Aorta (tissue), 5 donors: ENCODE measurements at regions not wholly inside any gene's neighbourhood (a gene's known extent, or its start where the extent isn't known, plus 50 kb on each side); places are given as distances from the start of the nearest gene placed in this dataset.
A peak's percentile ranks its signal among the peaks of the same experiment; 100 is the strongest.

Source experiments
- ATAC-seq: fragments of 200-7000 bp; cut with Tn5 transposase; one replicate; pipeline ENCODE4 v1.9.1; 2022; ENCODE audit warnings: moderate library complexity; ENCODE audit not compliant: low FRiP score
- DNase-seq, 2 donors: peaks; one replicate each; pipeline ENCODE4 v3.0.0-alpha.2; 2020
- H3K27ac ChIP-seq, 2 donors: one replicate each; pipeline ENCODE4 v1.5.1; 2013; ENCODE audit warnings: low read length in 2 of 2, mild to moderate bottlenecking in 2 of 2, moderate library complexity in 2 of 2, control low read depth in 1 of 2, inconsistent platforms in 1 of 2, low read depth in 1 of 2
- H3K27me3 ChIP-seq, 2 donors: one replicate each; pipeline ENCODE4 v1.6.1; 2013; ENCODE audit warnings: control low read depth in 1 of 2, low read length in 1 of 2, mild to moderate bottlenecking in 1 of 2, moderate library complexity in 1 of 2; ENCODE audit not compliant: insufficient read depth in 2 of 2, control insufficient read depth in 1 of 2
- H3K36me3 ChIP-seq, 2 donors: one replicate each; pipeline ENCODE4 v1.6.1; 2013; ENCODE audit warnings: control low read depth in 1 of 2, low read length in 1 of 2, mild to moderate bottlenecking in 1 of 2; ENCODE audit not compliant: insufficient read depth in 2 of 2, control insufficient read depth in 1 of 2
- H3K4me1 ChIP-seq, 2 donors: one replicate each; pipeline ENCODE4 v1.6.1; 2013; ENCODE audit warnings: low read length in 2 of 2, control low read depth in 1 of 2, mild to moderate bottlenecking in 1 of 2, moderate library complexity in 1 of 2; ENCODE audit not compliant: insufficient read depth in 2 of 2, control insufficient read depth in 1 of 2
- H3K4me3 ChIP-seq, 2 donors: one replicate each; pipeline ENCODE4 v1.5.1; 2013; ENCODE audit warnings: low read length in 2 of 2, control low read depth in 1 of 2, mild to moderate bottlenecking in 1 of 2
- H3K9me3 ChIP-seq: one replicate; pipeline ENCODE4 v1.6.1; 2013; ENCODE audit warnings: mild to moderate bottlenecking, low read length; ENCODE audit not compliant: control insufficient read depth
- WGBS, 2 donors: extraction: QIAGEN DNeasy Blood & Tissue Kit; methylation state at CpG; one replicate each; pipeline ENCODE4 v1.1.7; 2013; 5-methylcytosine and 5-hydroxymethylcytosine counted together
- intact Hi-C, 2 donors: fragments of 100-400 bp; cut with DNase I; formaldehyde crosslinking; loops; one replicate each; pipeline versions ENCODE4 v1.14.2 to v1.15.0; 2022
- donor health status: healthy with polysubstance abuse.
- donor health status: Bipolar disorder and iron deficiency.
- donor health status: DM: no; HTN: no; CAD: no.
- donor health status: DM: no; HTN: no; CAD: no.
- donor health status: DM: yes; HTN: yes; CAD: no.

DNA sequence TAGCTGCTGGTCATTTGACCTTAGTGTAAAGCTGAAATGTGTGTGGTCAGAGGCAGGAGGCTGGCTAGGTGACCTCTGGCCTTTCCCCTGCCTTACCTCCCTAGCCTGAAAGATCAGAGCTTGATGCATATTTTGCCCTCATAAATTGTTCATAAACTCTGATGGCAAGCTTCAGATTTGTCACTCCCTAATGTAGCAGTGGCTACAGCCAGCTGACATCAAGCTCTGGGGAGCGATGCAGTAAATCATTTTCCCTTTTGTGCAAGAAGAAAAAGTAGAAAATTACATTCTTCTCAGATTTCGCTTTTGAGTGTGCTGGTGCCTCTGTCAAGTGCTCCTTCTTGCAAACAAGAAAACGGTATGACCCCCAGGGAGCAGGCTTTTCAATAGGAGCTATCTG, 87.7 kb upstream of the MAGEA4 start:
- H3K4me1 ChIP-seq: no peaks in the 10 kb centered on the region
- WGBS, 2 donors: 52 to 71% methylated on average over 3 of the region's 3 CpGs
- intact Hi-C loops: no loop called here
- DNase-seq (no peak), ATAC-seq (no peak)
- H3K36me3 ChIP-seq: no peaks in the 10 kb centered on the region
- H3K27me3 ChIP-seq: no peaks in the 10 kb centered on the region
- H3K9me3 ChIP-seq: no peaks in the 10 kb centered on the region
- H3K4me3 ChIP-seq: no peak overlapping the region
- no peak overlapping the region for H3K27ac ChIP-seq

DNA sequence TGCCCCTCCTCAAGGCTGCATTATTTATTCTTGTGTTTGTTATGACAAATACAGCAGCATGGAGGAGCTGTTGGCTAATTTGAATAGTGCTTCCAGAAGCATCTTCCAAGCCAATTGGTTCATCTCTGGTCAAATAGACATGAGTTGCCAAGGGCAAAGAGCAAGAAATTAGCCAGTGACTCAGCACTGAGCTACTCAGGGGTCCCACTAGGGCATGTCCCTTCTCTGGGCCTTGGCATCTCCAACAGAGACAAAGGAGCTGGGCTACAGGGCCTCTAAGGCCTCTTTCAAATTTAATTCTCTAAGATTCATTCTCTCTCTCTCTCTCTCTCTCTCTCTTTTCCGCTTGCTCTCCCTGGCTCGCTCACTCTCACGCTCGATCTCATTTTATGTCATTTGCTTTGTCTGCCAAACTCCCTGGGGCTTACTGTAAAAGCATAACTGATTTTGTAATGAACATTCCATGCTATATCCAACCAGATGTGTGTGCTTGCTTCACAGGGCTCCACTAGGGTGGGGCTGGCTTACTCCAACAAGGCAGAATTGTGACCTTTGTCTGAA, 86.7 kb upstream of the MAGEA4 start:
- 41 to 63% methylated on average over 4 of the region's 4 CpGs for WGBS, 2 donors
- H3K27me3 ChIP-seq: no peaks in the 10 kb centered on the region
- H3K4me3 ChIP-seq: no peak overlapping the region
- H3K4me1 ChIP-seq: no peaks in the 10 kb centered on the region
- intact Hi-C loops: no loop called here
- no peaks in the 10 kb centered on the region for H3K36me3 ChIP-seq
- H3K9me3 ChIP-seq: no peaks in the 10 kb centered on the region
- ATAC-seq (peak; percentile 50), DNase-seq (no peak)
- H3K27ac ChIP-seq: no peak overlapping the region

DNA sequence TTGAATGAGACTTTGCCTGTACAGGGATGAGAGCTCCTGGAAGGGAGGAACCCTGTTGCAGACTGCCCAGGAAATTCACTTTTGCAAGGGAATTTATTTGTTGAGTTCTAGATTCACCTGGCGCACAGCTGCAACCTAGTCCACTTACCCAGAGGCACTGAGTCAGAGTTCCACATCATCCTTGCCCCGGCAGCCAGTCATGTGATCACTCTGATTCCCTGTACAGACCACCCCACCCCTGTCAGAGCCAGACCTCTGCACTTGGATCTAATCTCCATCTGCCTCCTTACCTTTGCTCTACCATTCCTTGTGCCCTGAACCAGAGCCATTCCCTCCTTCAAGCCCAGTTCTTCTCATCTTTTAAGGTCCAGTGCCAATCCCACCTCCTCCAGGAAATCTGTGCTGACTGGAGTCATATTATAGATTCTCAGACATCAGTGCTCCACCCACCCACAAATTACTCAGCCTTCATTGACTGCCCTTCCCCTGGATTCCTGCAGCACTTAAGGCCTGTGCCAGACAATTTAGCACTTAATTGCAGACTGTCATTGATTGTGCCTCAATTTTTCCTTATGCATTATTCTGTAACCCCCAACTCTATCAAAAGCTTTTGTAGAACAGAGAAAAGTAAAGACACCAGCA, 84.1 kb upstream of the MAGEA4 start:
- Histone ChIP-seq H3K36me3 (no peaks in the 10 kb centered on the region), H3K9me3 (no peaks in the 10 kb centered on the region), H3K27ac (no peak overlapping the region), H3K27me3 (no peaks in the 10 kb centered on the region), H3K4me1 (no peaks in the 10 kb centered on the region), H3K4me3 (no peak overlapping the region)
- ATAC-seq: no peak
- 62 to 85% methylated on average over 2 of the region's 2 CpGs for WGBS, 2 donors
- no peak for DNase-seq
- intact Hi-C loops: no loop called here

DNA sequence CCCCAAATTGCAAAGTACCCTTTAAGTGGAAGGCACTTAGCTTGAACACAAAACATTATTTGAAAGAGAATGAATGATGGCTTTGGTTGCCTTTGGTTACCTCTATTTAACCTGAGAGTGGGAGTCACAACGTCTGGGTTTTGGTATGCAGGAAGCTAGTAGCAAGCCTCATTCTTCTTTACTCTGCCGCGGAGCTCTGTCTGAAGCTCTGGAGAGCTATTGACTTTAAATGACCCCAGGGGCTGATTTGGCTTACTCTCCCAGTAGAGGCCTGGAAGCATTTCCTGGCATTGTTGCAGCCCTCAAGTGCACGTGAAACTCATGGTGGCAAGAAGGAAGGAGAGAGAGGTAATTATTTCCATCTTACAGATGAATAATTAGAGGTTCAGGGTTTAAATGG, 81.8 kb upstream of the MAGEA4 start:
- ATAC-seq: no peak
- no peaks in the 10 kb centered on the region for H3K36me3 ChIP-seq
- no peak for DNase-seq
- H3K27ac ChIP-seq: no peak overlapping the region
- H3K4me3 ChIP-seq: no peak overlapping the region
- H3K9me3 ChIP-seq: no peaks in the 10 kb centered on the region
- H3K27me3 ChIP-seq: no peaks in the 10 kb centered on the region
- intact Hi-C loops: no loop called here
- WGBS, 2 donors: 13 to 23% methylated on average over 4 of the region's 4 CpGs
- no peaks in the 10 kb centered on the region for H3K4me1 ChIP-seq

DNA sequence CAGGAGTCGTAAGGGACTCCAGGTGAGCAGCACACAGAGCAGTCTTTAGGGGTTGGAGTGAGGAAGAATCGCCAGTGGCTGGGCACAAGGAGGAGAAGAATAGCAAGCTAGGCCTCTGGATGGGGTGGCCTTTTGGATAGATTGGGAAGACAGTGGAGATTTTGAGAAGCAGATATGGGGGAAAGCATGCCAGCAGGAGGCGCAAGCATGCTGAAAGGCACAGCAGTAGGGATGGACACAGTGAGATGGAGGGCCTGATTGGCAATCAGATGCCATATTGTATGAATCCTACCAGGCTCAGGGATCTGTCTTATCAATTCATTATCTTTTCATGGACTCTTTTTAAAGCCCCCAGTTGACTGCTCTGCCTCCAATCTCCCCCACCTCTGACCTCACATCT, 60.4 kb upstream of the MAGEA4 start:
- H3K9me3 ChIP-seq: no peaks in the 10 kb centered on the region
- H3K4me1 ChIP-seq: no peaks in the 10 kb centered on the region
- no peaks in the 10 kb centered on the region for H3K27me3 ChIP-seq
- ATAC-seq (no peak), DNase-seq (no peak)
- intact Hi-C loops: no loop called here
- H3K36me3 ChIP-seq: no peaks in the 10 kb centered on the region
- 78 to 94% methylated on average over 3 of the region's 3 CpGs for WGBS, 2 donors
- no peak overlapping the region for H3K27ac ChIP-seq
- no peak overlapping the region for H3K4me3 ChIP-seq

GRCh38 chrX:151854726-151855495, 57.8 kb upstream of the MAGEA4 start:
- WGBS, 2 donors: 52 to 67% methylated on average over 4 of the region's 4 CpGs
- H3K4me3 ChIP-seq: no peak overlapping the region
- H3K36me3 ChIP-seq: no peaks in the 10 kb centered on the region
- DNase-seq (no peak), ATAC-seq (no peak)
- no peaks in the 10 kb centered on the region for H3K9me3 ChIP-seq
- no peaks in the 10 kb centered on the region for H3K27me3 ChIP-seq
- intact Hi-C loops: no loop called here
- H3K27ac ChIP-seq: no peak overlapping the region
- H3K4me1 ChIP-seq: no peaks in the 10 kb centered on the region

DNA sequence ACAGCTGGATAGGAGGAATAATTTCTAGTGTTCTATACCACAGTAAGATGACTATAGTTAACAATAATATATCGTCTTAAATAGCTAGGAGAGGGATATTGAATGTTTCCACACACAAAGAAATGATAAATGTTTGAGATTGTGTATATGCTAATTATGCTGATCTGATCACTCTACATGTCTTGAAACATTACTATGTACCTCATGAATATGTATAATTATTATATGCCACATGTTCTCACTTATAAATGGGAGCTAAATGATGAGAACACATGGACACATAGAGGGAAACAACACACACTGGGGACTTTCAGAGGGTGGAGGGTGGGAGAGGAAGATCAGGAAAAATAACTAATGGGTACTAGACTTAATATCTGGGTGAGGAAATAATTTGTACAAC, 53.2 kb upstream of the MAGEA4 start:
- ATAC-seq (no peak), DNase-seq (no peak)
- H3K9me3 ChIP-seq: no peaks in the 10 kb centered on the region
- no peaks in the 10 kb centered on the region for H3K36me3 ChIP-seq
- H3K27me3 ChIP-seq: no peaks in the 10 kb centered on the region
- intact Hi-C loops: no loop called here
- no peaks in the 10 kb centered on the region for H3K4me1 ChIP-seq
- no peak overlapping the region for H3K27ac ChIP-seq
- no peak overlapping the region for H3K4me3 ChIP-seq
- WGBS, 2 donors: 83 to 92% methylated on average over 1 of the region's 1 CpG

DNA sequence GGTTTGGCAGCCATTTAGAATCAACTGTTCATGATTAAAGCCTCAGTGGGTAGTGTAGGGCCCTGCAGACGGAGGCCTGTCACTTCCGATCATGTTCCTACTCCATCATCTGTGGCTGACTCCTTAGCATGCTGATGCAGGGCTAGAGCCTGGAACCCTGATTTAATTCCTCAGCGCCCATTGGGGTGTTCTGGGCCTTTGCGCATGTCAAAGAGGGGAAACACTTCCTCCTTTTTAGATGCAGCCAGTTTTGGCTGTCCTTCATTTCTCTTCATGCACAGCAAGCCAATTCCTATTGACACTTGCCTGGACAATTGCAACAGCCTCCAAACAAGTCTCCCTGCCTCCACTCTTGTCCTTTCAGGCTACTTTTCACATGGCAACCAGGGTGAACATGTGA, 51.9 kb upstream of the MAGEA4 start:
- Histone ChIP-seq H3K9me3 (no peaks in the 10 kb centered on the region), H3K4me3 (no peak overlapping the region), H3K27ac (no peak overlapping the region), H3K27me3 (no peaks in the 10 kb centered on the region), H3K4me1 (no peaks in the 10 kb centered on the region), H3K36me3 (no peaks in the 10 kb centered on the region)
- DNase-seq (no peak), ATAC-seq (no peak)
- WGBS, 2 donors: 81 to 87% methylated on average over 4 of the region's 4 CpGs
- intact Hi-C loops: no loop called here
